Vagina (tissue), 2 donors: ENCODE measurements at regions not wholly inside any gene's neighbourhood (a gene's known extent, or its start where the extent isn't known, plus 50 kb on each side); places are given as distances from the start of the nearest gene placed in this dataset.

Source experiments
- POLR2A ChIP-seq, 2 donors: fragments of 450-650 bp; IDR thresholded peaks; one replicate each; pipeline ENCODE4 v1.6.1; 2017; ENCODE audit warnings: antibody characterized with exemption in 2 of 2, mild to moderate bottlenecking in 2 of 2, moderate library complexity in 2 of 2
- TF ChIP-seq, protein P1 (sequence below), 3 experiments: fragments of 450-650 bp in 2 of 3; fragments of 200-600 bp in 1 of 3; sonication (generic) in 1 of 3; IDR thresholded peaks; one replicate each; pipeline ENCODE4 v1.5.1; 2017 to 2019; ENCODE audit warnings: antibody characterized with exemption in 3 of 3, mild to moderate bottlenecking in 2 of 3, moderate library complexity in 2 of 3

- TF ChIP-seq, protein P1, sequence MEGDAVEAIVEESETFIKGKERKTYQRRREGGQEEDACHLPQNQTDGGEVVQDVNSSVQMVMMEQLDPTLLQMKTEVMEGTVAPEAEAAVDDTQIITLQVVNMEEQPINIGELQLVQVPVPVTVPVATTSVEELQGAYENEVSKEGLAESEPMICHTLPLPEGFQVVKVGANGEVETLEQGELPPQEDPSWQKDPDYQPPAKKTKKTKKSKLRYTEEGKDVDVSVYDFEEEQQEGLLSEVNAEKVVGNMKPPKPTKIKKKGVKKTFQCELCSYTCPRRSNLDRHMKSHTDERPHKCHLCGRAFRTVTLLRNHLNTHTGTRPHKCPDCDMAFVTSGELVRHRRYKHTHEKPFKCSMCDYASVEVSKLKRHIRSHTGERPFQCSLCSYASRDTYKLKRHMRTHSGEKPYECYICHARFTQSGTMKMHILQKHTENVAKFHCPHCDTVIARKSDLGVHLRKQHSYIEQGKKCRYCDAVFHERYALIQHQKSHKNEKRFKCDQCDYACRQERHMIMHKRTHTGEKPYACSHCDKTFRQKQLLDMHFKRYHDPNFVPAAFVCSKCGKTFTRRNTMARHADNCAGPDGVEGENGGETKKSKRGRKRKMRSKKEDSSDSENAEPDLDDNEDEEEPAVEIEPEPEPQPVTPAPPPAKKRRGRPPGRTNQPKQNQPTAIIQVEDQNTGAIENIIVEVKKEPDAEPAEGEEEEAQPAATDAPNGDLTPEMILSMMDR (IDR thresholded peaks at IDR 0.05) = no peak
- TF ChIP-seq POLR2A (IDR thresholded peaks at IDR 0.05) = no peak
Measured at GRCh38 chr2:215752436-215752835, 260.9 kb downstream of the MREG start.
